ENCODE measurements at regions not wholly inside any gene's neighbourhood (a gene's known extent, or its start where the extent isn't known, plus 50 kb on each side); places are given as distances from the start of the nearest gene placed in this dataset.

- no peak for DNase-seq (ENCODE audit: low read depth in 3 of 3)
These were observed 143.4 kb downstream of the WNT5A start for GRCh38 chr3:55343486-55344357.

GRCh38 chr3:55341502-55342031, 145.5 kb downstream of the WNT5A start:
- no peak for DNase-seq (ENCODE audit: low read depth in 3 of 3)

- DNase-seq (ENCODE audit: low read depth in 3 of 3) = no peak
These were observed 147.3 kb downstream of the WNT5A start for GRCh38 chr3:55339819-55340218.

GRCh38 chr3:55339390-55339789, 147.7 kb downstream of the WNT5A start:
- no peak for DNase-seq (ENCODE audit: low read depth in 3 of 3)

- no peak for DNase-seq (ENCODE audit: low read depth in 3 of 3)
These were observed 149.4 kb downstream of the WNT5A start for GRCh38 chr3:55337641-55338180.

GRCh38 chr3:55333923-55334322, 153.2 kb downstream of the WNT5A start:
- no peak for DNase-seq (ENCODE audit: low read depth in 3 of 3)

GRCh38 chr3:55333046-55333445, 154.1 kb downstream of the WNT5A start:
- DNase-seq (ENCODE audit: low read depth in 3 of 3) = no peak

- no peak for DNase-seq (ENCODE audit: low read depth in 3 of 3)
These were observed 154.9 kb downstream of the WNT5A start for GRCh38 chr3:55332176-55332575.

GRCh38 chr3:55331524-55331923, 155.6 kb downstream of the WNT5A start:
- DNase-seq (ENCODE audit: low read depth in 3 of 3) = no peak

- no peak for DNase-seq (ENCODE audit: low read depth in 3 of 3)
These were observed 156.3 kb downstream of the WNT5A start for GRCh38 chr3:55330756-55331155.

GRCh38 chr3:55330355-55330754, 156.8 kb downstream of the WNT5A start:
- DNase-seq (ENCODE audit: low read depth in 3 of 3) = no peak

- no peak for DNase-seq (ENCODE audit: low read depth in 3 of 3)
These were observed 157.3 kb downstream of the WNT5A start for GRCh38 chr3:55329849-55330248.

- no peak for DNase-seq (ENCODE audit: low read depth in 3 of 3)
These were observed 159.8 kb downstream of the WNT5A start for GRCh38 chr3:55327131-55327920.

- no peak for DNase-seq (ENCODE audit: low read depth in 3 of 3)
These were observed 164.5 kb downstream of the WNT5A start for GRCh38 chr3:55322638-55323037.

GRCh38 chr3:55320928-55321327, 166.2 kb downstream of the WNT5A start:
- no peak for DNase-seq (ENCODE audit: low read depth in 3 of 3)

- no peak for DNase-seq (ENCODE audit: low read depth in 3 of 3)
These were observed 171.7 kb downstream of the WNT5A start for GRCh38 chr3:55315396-55315795.

GRCh38 chr3:55313666-55314065, 173.4 kb downstream of the WNT5A start:
- DNase-seq (ENCODE audit: low read depth in 3 of 3) = no peak

GRCh38 chr3:55309336-55309735, 177.8 kb downstream of the WNT5A start:
- DNase-seq (ENCODE audit: low read depth in 3 of 3) = no peak

GRCh38 chr3:55307622-55308021, 179.5 kb downstream of the WNT5A start:
- no peak for DNase-seq (ENCODE audit: low read depth in 3 of 3)

- no peak for DNase-seq (ENCODE audit: low read depth in 3 of 3)
These were observed 181.2 kb downstream of the WNT5A start for GRCh38 chr3:55305696-55306485.

GRCh38 chr3:55300701-55301100, 186.4 kb downstream of the WNT5A start:
- no peak for DNase-seq (ENCODE audit: low read depth in 3 of 3)

- DNase-seq (ENCODE audit: low read depth in 3 of 3) = no peak
These were observed 189.4 kb downstream of the WNT5A start for GRCh38 chr3:55297706-55298105.
